Transverse colon (tissue), 4 donors: ENCODE measurements at regions not wholly inside any gene's neighbourhood (a gene's known extent, or its start where the extent isn't known, plus 50 kb on each side); places are given as distances from the start of the nearest gene placed in this dataset.

Source experiments
- DNase-seq: peaks from one replicate; pipeline ENCODE4 v3.0.0-alpha.2; 2019
- H3K27ac ChIP-seq, 4 donors: fragments of 200-600 bp; sonication (generic); 2 replicates each; pipeline ENCODE4 v1.5.1; 2016 to 2018; ENCODE audit warnings: inconsistent platforms in 4 of 4
- H3K27me3 ChIP-seq: fragments of 200-600 bp; sonication (generic); 2 replicates; pipeline ENCODE4 v1.5.1; 2017; ENCODE audit warnings: inconsistent platforms
- H3K36me3 ChIP-seq, 4 donors: fragments of 200-600 bp; sonication (generic); 2 replicates each; pipeline ENCODE4 v1.5.1; 2017 to 2019; ENCODE audit warnings: inconsistent platforms in 4 of 4
- H3K4me1 ChIP-seq, 4 donors: fragments of 200-600 bp; sonication (generic); 2 replicates each; pipeline ENCODE4 v1.5.1; 2017 to 2020; ENCODE audit warnings: inconsistent platforms in 4 of 4
- H3K4me3 ChIP-seq, 4 donors: fragments of 200-600 bp; sonication (generic); 1 replicate in 1 of 4; 2 replicates in 3 of 4; pipeline versions ENCODE4 v1.5.1 to v1.6.1; 2017 to 2019; ENCODE audit warnings: inconsistent platforms in 4 of 4
- H3K9me3 ChIP-seq, 2 donors: fragments of 200-600 bp; sonication (generic); 2 replicates each; pipeline ENCODE4 v1.5.1; 2017 to 2019; ENCODE audit warnings: inconsistent platforms in 2 of 2
- EP300 ChIP-seq: sonication (generic); formaldehyde crosslinking; IDR thresholded peaks from one replicate; pipeline ENCODE4 v1.6.1; 2017; ENCODE audit warnings: antibody characterized with exemption, low read depth
- POLR2A ChIP-seq: fragments of 450-650 bp; IDR thresholded peaks from one replicate; pipeline ENCODE4 v1.6.1; 2016; ENCODE audit warnings: antibody characterized with exemption, mild to moderate bottlenecking, moderate library complexity
- POLR2AphosphoS5 ChIP-seq, 3 donors: sonication (generic); formaldehyde crosslinking; IDR thresholded peaks; one replicate each; pipeline ENCODE4 v1.6.1; 2016; ENCODE audit warnings: antibody characterized with exemption in 3 of 3
- WGBS, 2 donors: methylation state at CpG; one replicate each; pipeline ENCODE4 v1.1.5; 2018; ENCODE audit warnings: low coverage in 1 of 2; 5-methylcytosine and 5-hydroxymethylcytosine counted together
- in situ Hi-C, 4 donors: fragments of 200-750 bp; cut with MboI; loops; one replicate each; pipeline versions ENCODE4 v1.15.0 to v1.15.1; 2017; ENCODE audit warnings: low sequenced_read_pairs in 3 of 4, low pct_ligation_motif_present in 1 of 4, low pct_unique_long_range_greater_than_20kb in 1 of 4
- intact Hi-C: fragments of 100-400 bp; cut with DNase I; formaldehyde crosslinking; loops from one replicate; pipeline ENCODE4 v1.15.1; 2023; ENCODE audit warnings: low total_unique reads
- small RNA-seq, 4 donors: library from RNA; depleted of rRNA; stranded (forward); fragments of <200 nt; gene quantifications; one replicate each; pipeline ENCODE3, GENCODE V24; 2016
- TF ChIP-seq, protein P1 (sequence below), 5 experiments: fragments of 200-600 bp in 3 of 5; fragments of 450-650 bp in 2 of 5; sonication (generic) in 3 of 5; IDR thresholded peaks; 1 replicate in 2 of 5; 2 replicates in 3 of 5; pipeline ENCODE4 v1.5.1; 2016 to 2017; ENCODE audit warnings: antibody characterized with exemption in 5 of 5, inconsistent platforms in 3 of 5, mild to moderate bottlenecking in 2 of 5, moderate library complexity in 1 of 5

DNA sequence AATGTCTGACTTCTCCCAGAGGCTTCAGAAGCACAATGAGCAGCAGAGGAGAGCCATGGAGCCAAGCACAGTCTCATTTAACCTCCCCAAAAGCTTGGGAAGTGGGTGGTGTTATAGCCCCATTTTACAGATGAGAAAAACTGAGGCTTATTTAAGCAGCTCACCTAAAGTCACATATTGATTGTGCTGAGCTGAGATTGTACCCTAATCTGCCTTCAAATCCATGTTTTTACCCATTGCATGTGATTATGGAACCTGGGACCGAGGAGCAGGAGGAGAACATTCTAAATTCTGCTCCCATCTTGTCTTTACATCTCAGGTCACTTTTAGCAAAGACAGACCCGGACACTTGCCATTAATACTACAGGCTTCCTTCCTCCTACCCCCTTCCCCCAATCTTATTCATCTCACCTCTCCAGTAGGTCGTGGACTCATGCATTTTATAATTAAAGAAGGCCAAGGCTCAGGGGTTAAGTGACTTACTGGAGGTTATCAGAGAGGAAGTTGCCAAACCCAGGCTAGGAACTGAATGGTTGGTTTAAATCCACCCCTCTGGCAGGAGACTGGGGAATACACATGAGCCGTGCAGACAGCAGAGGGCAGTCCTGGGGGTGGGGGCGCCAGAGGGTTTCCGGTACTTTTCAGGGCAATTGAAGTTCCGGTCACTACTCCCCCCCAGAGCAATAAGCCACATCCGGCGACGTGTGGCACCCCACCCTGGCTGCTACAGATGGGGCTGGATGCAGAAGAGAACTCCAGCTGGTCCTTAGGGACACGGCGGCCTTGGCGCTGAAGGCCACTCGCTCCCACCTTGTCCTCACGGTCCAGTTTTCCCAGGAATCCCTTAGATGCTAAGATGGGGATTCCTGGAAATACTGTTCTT is 51.0 kb upstream of the IL17B start:
- H3K9me3 ChIP-seq: no peaks in the 10 kb centered on the region
- intact Hi-C loops (loop anchor here (5.0 kb wide), 1 partner anchor 48 kb away; no protein-coding TSS in a partner anchor), in situ Hi-C loops (loop anchor here in 3 of 4 donors (10.0 kb wide), 3 partner anchors 45 to 135 kb away; no protein-coding TSS in a partner anchor)
- no peak for DNase-seq
- WGBS, 2 donors: 41 to 42% methylated on average over 3 to 15 of the region's 15 CpGs
- H3K4me3 ChIP-seq: no peak overlapping the region
- peak overlapping the region; percentile 82 to 97 (median 93) for H3K27ac ChIP-seq
- H3K36me3 ChIP-seq: peaks cover 0 to 3% (median 0%) of the 10 kb centered on the region in 4 donors
- H3K27me3 ChIP-seq: no peaks in the 10 kb centered on the region
- TF ChIP-seq EP300: no peak
- TF ChIP-seq POLR2AphosphoS5 (IDR thresholded peaks at IDR 0.05): peak; percentile 13 to 41 (median 25)
- TF ChIP-seq, protein P1, sequence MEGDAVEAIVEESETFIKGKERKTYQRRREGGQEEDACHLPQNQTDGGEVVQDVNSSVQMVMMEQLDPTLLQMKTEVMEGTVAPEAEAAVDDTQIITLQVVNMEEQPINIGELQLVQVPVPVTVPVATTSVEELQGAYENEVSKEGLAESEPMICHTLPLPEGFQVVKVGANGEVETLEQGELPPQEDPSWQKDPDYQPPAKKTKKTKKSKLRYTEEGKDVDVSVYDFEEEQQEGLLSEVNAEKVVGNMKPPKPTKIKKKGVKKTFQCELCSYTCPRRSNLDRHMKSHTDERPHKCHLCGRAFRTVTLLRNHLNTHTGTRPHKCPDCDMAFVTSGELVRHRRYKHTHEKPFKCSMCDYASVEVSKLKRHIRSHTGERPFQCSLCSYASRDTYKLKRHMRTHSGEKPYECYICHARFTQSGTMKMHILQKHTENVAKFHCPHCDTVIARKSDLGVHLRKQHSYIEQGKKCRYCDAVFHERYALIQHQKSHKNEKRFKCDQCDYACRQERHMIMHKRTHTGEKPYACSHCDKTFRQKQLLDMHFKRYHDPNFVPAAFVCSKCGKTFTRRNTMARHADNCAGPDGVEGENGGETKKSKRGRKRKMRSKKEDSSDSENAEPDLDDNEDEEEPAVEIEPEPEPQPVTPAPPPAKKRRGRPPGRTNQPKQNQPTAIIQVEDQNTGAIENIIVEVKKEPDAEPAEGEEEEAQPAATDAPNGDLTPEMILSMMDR (IDR thresholded peaks at IDR 0.05): peak in 1 of 5 experiments; percentile 4
- no peak for TF ChIP-seq POLR2A
- H3K4me1 ChIP-seq: peaks cover 0 to 9% (median 4%) of the 10 kb centered on the region in 4 donors

Small RNA genes lying in the stretch of these regions (small RNA-seq; reads per million reads assigned to genes)
- 0 reads per million in 4 donors for gene MIR145
